ENCODE measurements at regions not wholly inside any gene's neighbourhood (a gene's known extent, or its start where the extent isn't known, plus 50 kb on each side); places are given as distances from the start of the nearest gene placed in this dataset.
A peak's percentile ranks its signal among the peaks of the same experiment; 100 is the strongest.

DNA sequence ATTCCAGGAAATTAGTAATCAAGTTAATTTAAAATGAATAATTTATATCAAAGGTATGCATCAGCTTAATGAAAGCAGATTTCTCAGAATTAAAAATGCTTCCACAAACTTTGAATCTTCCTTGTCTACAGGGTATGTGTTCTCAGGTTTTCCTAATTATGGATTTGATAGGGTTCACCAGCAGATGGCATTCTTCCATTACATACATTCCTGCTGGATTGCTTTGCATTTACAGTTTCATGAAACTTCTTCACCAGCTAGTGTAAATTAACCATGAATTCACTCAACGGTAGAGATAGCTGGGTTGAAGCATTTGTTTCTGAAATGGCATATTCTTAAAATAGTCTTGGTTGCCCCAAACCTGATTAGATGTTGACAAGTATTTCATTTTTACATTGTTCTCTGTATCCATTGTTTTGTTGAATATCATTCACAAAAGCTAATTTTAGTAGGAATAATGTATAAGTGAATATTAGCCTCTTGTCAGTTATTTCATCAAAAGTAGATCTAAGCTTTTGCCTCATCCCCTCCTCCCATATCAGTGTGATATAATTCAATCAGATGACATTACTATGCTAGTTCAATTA is 68.7 kb upstream of the WDR41 start:
- TF ChIP-seq POLR2AphosphoS5 (IDR thresholded peaks at IDR 0.05) (no peak), EP300 (IDR thresholded peaks at IDR 0.05; ENCODE audit: low read depth) (no peak), POLR2A (IDR thresholded peaks at IDR 0.05) (no peak)
- TF ChIP-seq, protein P1, sequence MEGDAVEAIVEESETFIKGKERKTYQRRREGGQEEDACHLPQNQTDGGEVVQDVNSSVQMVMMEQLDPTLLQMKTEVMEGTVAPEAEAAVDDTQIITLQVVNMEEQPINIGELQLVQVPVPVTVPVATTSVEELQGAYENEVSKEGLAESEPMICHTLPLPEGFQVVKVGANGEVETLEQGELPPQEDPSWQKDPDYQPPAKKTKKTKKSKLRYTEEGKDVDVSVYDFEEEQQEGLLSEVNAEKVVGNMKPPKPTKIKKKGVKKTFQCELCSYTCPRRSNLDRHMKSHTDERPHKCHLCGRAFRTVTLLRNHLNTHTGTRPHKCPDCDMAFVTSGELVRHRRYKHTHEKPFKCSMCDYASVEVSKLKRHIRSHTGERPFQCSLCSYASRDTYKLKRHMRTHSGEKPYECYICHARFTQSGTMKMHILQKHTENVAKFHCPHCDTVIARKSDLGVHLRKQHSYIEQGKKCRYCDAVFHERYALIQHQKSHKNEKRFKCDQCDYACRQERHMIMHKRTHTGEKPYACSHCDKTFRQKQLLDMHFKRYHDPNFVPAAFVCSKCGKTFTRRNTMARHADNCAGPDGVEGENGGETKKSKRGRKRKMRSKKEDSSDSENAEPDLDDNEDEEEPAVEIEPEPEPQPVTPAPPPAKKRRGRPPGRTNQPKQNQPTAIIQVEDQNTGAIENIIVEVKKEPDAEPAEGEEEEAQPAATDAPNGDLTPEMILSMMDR (IDR thresholded peaks at IDR 0.05): peak; percentile 30 to 48 (median 39)
- Histone ChIP-seq H3K4me1 (no peaks in the 10 kb centered on the region), H3K27ac (no peak overlapping the region), H3K36me3 (no peaks in the 10 kb centered on the region), H3K27me3 (peaks cover 8% of the 10 kb centered on the region), H3K9me3 (no peaks in the 10 kb centered on the region), H3K4me3 (no peak overlapping the region)
- 14 to 18% methylated on average over 1 of the region's 1 CpG for WGBS, 2 donors (ENCODE audit: low coverage in 1 of 2)
- in situ Hi-C loops (cut with MboI; ENCODE audit: low pct_ligation_motif_present in 1 of 4, low pct_unique_long_range_greater_than_20kb in 1 of 4, low sequenced_read_pairs in 3 of 4): no loop called here
- no peak for DNase-seq
- intact Hi-C loops (cut with DNase I; ENCODE audit: low total_unique reads): no loop called here

DNA sequence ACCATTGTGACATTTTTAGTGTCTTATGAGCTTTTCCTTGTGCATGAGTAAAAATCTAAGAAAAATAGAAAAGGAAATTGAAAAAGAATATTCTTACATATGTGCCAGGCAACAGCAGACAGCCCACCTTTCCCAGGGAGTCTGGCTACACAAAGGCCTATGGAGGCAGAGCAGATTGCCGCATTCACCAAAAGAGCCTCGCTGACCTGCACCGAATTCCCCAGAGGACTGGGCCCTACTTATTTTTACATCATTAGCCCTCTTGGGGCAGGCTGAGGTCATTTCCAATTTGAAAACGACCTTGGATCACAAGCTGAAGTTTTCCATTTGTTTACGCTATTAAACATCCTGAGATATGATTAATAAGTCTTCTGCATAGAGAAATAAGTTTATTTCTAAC is 66.2 kb upstream of the WDR41 start:
- DNase-seq: no peak
- WGBS, 2 donors (ENCODE audit: low coverage in 1 of 2): 75 to 84% methylated on average over 5 of the region's 5 CpGs
- Histone ChIP-seq H3K9me3 (no peaks in the 10 kb centered on the region), H3K27ac (no peak overlapping the region), H3K27me3 (no peaks in the 10 kb centered on the region), H3K36me3 (no peaks in the 10 kb centered on the region), H3K4me1 (no peaks in the 10 kb centered on the region), H3K4me3 (no peak overlapping the region)
- TF ChIP-seq POLR2A (IDR thresholded peaks at IDR 0.05) (no peak), POLR2AphosphoS5 (IDR thresholded peaks at IDR 0.05) (no peak), EP300 (IDR thresholded peaks at IDR 0.05; ENCODE audit: low read depth) (no peak)
- TF ChIP-seq, protein P1 (IDR thresholded peaks at IDR 0.05): no peak
- in situ Hi-C loops (cut with MboI; ENCODE audit: low pct_ligation_motif_present in 1 of 4, low pct_unique_long_range_greater_than_20kb in 1 of 4, low sequenced_read_pairs in 3 of 4) (no loop called here), intact Hi-C loops (cut with DNase I; ENCODE audit: low total_unique reads) (no loop called here)

GRCh38 chr5:77550406-77550805 is 58.3 kb upstream of the WDR41 start:
- no peaks in the 10 kb centered on the region for H3K36me3 ChIP-seq
- no peak for DNase-seq
- H3K4me3 ChIP-seq: no peak overlapping the region
- no peaks in the 10 kb centered on the region for H3K9me3 ChIP-seq
- intact Hi-C loops (cut with DNase I; ENCODE audit: low total_unique reads) (loop anchor here (5.0 kb wide), 1 partner anchor 973 kb away; no protein-coding TSS in a partner anchor), in situ Hi-C loops (cut with MboI; ENCODE audit: low pct_ligation_motif_present in 1 of 4, low pct_unique_long_range_greater_than_20kb in 1 of 4, low sequenced_read_pairs in 3 of 4) (no loop called here)
- no peaks in the 10 kb centered on the region for H3K27me3 ChIP-seq
- no peak overlapping the region for H3K27ac ChIP-seq
- TF ChIP-seq, protein P1 (IDR thresholded peaks at IDR 0.05): no peak
- TF ChIP-seq POLR2A (IDR thresholded peaks at IDR 0.05): no peak
- TF ChIP-seq POLR2AphosphoS5 (IDR thresholded peaks at IDR 0.05): no peak
- TF ChIP-seq EP300 (IDR thresholded peaks at IDR 0.05; ENCODE audit: low read depth): no peak
- 69 to 71% methylated on average over 1 of the region's 1 CpG for WGBS, 2 donors (ENCODE audit: low coverage in 1 of 2)
- H3K4me1 ChIP-seq: no peaks in the 10 kb centered on the region

DNA sequence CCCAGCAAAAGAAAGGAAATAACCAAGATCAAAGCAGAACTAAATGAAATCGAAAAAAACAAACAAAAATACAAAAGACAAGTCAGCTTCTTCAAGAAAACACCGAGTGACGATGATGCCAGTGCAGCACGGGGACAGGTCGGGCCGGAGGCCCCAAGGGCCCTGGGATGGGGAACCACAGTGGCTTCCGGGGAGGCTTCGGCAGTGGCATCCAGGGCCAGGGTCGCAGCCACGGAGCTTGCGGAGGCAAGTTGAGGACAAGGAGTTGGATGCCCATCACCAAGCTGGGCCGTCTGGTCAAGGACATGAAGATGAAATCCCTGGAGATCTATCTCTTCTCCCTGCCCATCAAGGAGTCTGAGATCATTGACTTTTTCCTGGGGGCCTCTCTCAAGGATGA is 53.2 kb upstream of the WDR41 start:
- 94 to 95% methylated on average over 8 to 12 of the region's 12 CpGs for WGBS, 2 donors (ENCODE audit: low coverage in 1 of 2)
- in situ Hi-C loops (cut with MboI; ENCODE audit: low pct_ligation_motif_present in 1 of 4, low pct_unique_long_range_greater_than_20kb in 1 of 4, low sequenced_read_pairs in 3 of 4) (no loop called here), intact Hi-C loops (cut with DNase I; ENCODE audit: low total_unique reads) (no loop called here)
- Histone ChIP-seq H3K9me3 (no peaks in the 10 kb centered on the region), H3K27ac (no peak overlapping the region), H3K4me1 (no peaks in the 10 kb centered on the region), H3K27me3 (no peaks in the 10 kb centered on the region), H3K4me3 (no peak overlapping the region), H3K36me3 (no peaks in the 10 kb centered on the region)
- no peak for TF ChIP-seq POLR2A (IDR thresholded peaks at IDR 0.05)
- TF ChIP-seq EP300 (IDR thresholded peaks at IDR 0.05; ENCODE audit: low read depth): no peak
- TF ChIP-seq POLR2AphosphoS5 (IDR thresholded peaks at IDR 0.05): no peak
- TF ChIP-seq, protein P1 (IDR thresholded peaks at IDR 0.05): no peak
- no peak for DNase-seq
